HepG2 (cell line): ENCODE measurements at regions not wholly inside any gene's neighbourhood (a gene's known extent, or its start where the extent isn't known, plus 50 kb on each side); places are given as distances from the start of the nearest gene placed in this dataset.

ENCODE experiments used
- ATAC-seq: fragments of 200-7000 bp; cut with Tn5 transposase; 3 replicates; pipeline ENCODE4 v1.9.1; 2020; ENCODE audit warnings: mild to moderate bottlenecking, moderate library complexity
- BruUV-seq: library from RNA; stranded (reverse); fragments of 400-500 nt; replicated peaks from 2 replicates; lab custom pipeline; 2021; lab: Mats Ljungman, UMichigan
- CTCF ChIA-PET: fragments of 300-600 bp; formaldehyde crosslinking; extraction: SDS; loops from one replicate; lab custom pipeline; 2021; ENCODE audit warnings: low total read pairs, inconsistent platforms, low intra/inter-chr PET ratio; lab: Yijun Ruan, JAX
- POLR2A ChIA-PET: fragments of 350-600 bp; sonication (Branson Sonifier 250); formaldehyde crosslinking; loops from one replicate; lab custom pipeline; 2020; ENCODE audit warnings: antibody characterized with exemption, inconsistent platforms; lab: Yijun Ruan, JAX
- DNase-seq: peaks from one replicate; pipeline ENCODE4 v3.0.0-alpha.2; 2015; ENCODE audit warnings: low spot score
- FAIRE-seq: peaks from 3 replicates; lab custom pipeline; 2011; peaks lifted over from hg19 to GRCh38; lab: Jason Lieb, UNC
- H2AFZ ChIP-seq: one replicate; pipeline ENCODE4 v1.6.1; 2011; ENCODE audit warnings: low read length, inconsistent platforms
- H3K27ac ChIP-seq: fragments of 300-600 bp; 3 replicates; pipeline ENCODE4 v1.8.0; 2011; ENCODE audit warnings: mixed run types, mild to moderate bottlenecking, mixed read lengths, low read length, inconsistent platforms; ENCODE audit not compliant: insufficient read depth; ENCODE audit errors: extremely low read length
- H3K27me3 ChIP-seq, 2 experiments: fragments of 200-600 bp in 1 of 2; 2 replicates in 1 of 2; 3 replicates in 1 of 2; pipeline versions ENCODE4 v1.6.0 to v1.8.0; 2011; ENCODE audit warnings: low read length in 2 of 2, mild to moderate bottlenecking in 2 of 2, moderate library complexity in 2 of 2, inconsistent platforms in 1 of 2; ENCODE audit not compliant: insufficient read depth in 2 of 2, control insufficient read depth in 1 of 2
- H3K36me3 ChIP-seq, 2 experiments: fragments of 200-600 bp in 1 of 2; replicated peaks in 1 of 2; 2 replicates in 1 of 2; 3 replicates in 1 of 2; pipeline versions ENCODE4 v1.5.1 to v1.8.0; 2011; ENCODE audit warnings: low read length in 2 of 2, inconsistent platforms in 1 of 2; ENCODE audit not compliant: insufficient read depth in 2 of 2, control insufficient read depth in 1 of 2
- H3K4me1 ChIP-seq: 2 replicates; pipeline ENCODE4 v1.5.1; 2012; ENCODE audit warnings: low read length, inconsistent platforms; ENCODE audit not compliant: insufficient read depth
- H3K4me2 ChIP-seq: 2 replicates; pipeline ENCODE4 v1.6.0; 2011; ENCODE audit warnings: low read depth, low read length, inconsistent platforms
- H3K4me3 ChIP-seq, 3 experiments: fragments of 200-600 bp in 1 of 3; sonication (generic), shearing (Covaris generic) in 1 of 3; replicated peaks in 1 of 3; 2 replicates each; pipeline ENCODE4 v1.5.1; 2011 to 2016; ENCODE audit warnings: low read length in 3 of 3, inconsistent platforms in 2 of 3, low read depth in 2 of 3, mild to moderate bottlenecking in 2 of 3, control low read depth in 1 of 3, mixed read lengths in 1 of 3; ENCODE audit not compliant: insufficient read depth in 1 of 3
- H3K79me2 ChIP-seq: one replicate; pipeline ENCODE4 v1.6.1; 2011; ENCODE audit warnings: low read length, inconsistent platforms; ENCODE audit not compliant: insufficient read depth
- H3K9ac ChIP-seq: 2 replicates; pipeline ENCODE4 v1.6.0; 2011; ENCODE audit warnings: mild to moderate bottlenecking, low read depth, low read length, inconsistent platforms; ENCODE audit not compliant: insufficient read depth
- H3K9me3 ChIP-seq: 2 replicates; pipeline ENCODE4 v1.5.1; 2012; ENCODE audit warnings: mild to moderate bottlenecking, low read length
- H4K20me1 ChIP-seq: 2 replicates; pipeline ENCODE4 v1.6.0; 2011; ENCODE audit warnings: inconsistent platforms, mild to moderate bottlenecking, low read length, moderate library complexity; ENCODE audit not compliant: insufficient read depth
- IKZF4 ChIP-seq: sonication (generic); formaldehyde crosslinking; IDR thresholded peaks from 2 replicates; pipeline ENCODE4 v1.5.1; 2020; ENCODE audit warnings: borderline replicate concordance, mild to moderate bottlenecking, low read depth, missing genetic modification reagents; ENCODE audit errors: not compliant biosample characterization
- MBNL3 ChIP-seq: fragments of 250-450 bp; sonication (Bioruptor Pico); conservative IDR thresholded peaks from 2 replicates; pipeline ENCODE4 v1.8.0; 2022; ENCODE audit warnings: mild to moderate bottlenecking, inconsistent platforms
- SALL1 ChIP-seq: sonication (generic); formaldehyde crosslinking; IDR thresholded peaks from 2 replicates; pipeline ENCODE4 v1.8.0; 2022; ENCODE audit warnings: mild to moderate bottlenecking, missing genetic modification reagents
- SOX6 ChIP-seq, 2 experiments: fragments of 450-650 bp in 1 of 2; sonication (generic) in 1 of 2; formaldehyde crosslinking in 1 of 2; IDR thresholded peaks; 2 replicates each; pipeline versions ENCODE4 v1.4.0 to v1.6.1; 2017 to 2020; ENCODE audit warnings: antibody characterized with exemption in 1 of 2, mild to moderate bottlenecking in 1 of 2, missing genetic modification reagents in 1 of 2
- ZSCAN29 ChIP-seq: sonication (generic); formaldehyde crosslinking; conservative IDR thresholded peaks from 2 replicates; pipeline ENCODE4 v1.4.0; 2020; ENCODE audit warnings: mild to moderate bottlenecking, missing genetic modification reagents
- in situ Hi-C: cut with HindIII; loops from 2 replicates; pipeline ENCODE4 v1.10.0; 2017; ENCODE audit warnings: low pct_unique_long_range_greater_than_20kb; ENCODE audit not compliant: extremely low pct_ligation_motif_present
- intact Hi-C: fragments of 100-400 bp; cut with micrococcal nuclease; formaldehyde crosslinking; loops from one replicate; pipeline ENCODE4 v1.10.0; 2022; ENCODE audit not compliant: unreplicated experiment
- TF ChIP-seq, protein P1 (sequence below): sonication (generic); formaldehyde crosslinking; IDR thresholded peaks from 2 replicates; pipeline ENCODE4 v1.5.0; 2020; ENCODE audit warnings: mild to moderate bottlenecking, missing genetic modification reagents
- TF ChIP-seq, protein P2 (sequence below): sonication (generic); formaldehyde crosslinking; IDR thresholded peaks from 2 replicates; pipeline ENCODE4 v1.5.1; 2020; ENCODE audit warnings: missing genetic modification reagents, mild to moderate bottlenecking, borderline replicate concordance
- TF ChIP-seq, protein P3 (sequence below): sonication (generic); formaldehyde crosslinking; IDR thresholded peaks from 2 replicates; pipeline ENCODE4 v1.8.1; 2023; ENCODE audit warnings: missing genetic modification reagents, inconsistent platforms, borderline replicate concordance
- TF ChIP-seq, protein P4 (sequence below): sonication (generic); formaldehyde crosslinking; IDR thresholded peaks from 2 replicates; pipeline ENCODE4 v1.8.0; 2022; ENCODE audit warnings: missing genetic modification reagents, mild to moderate bottlenecking, inconsistent platforms, borderline replicate concordance

DNA sequence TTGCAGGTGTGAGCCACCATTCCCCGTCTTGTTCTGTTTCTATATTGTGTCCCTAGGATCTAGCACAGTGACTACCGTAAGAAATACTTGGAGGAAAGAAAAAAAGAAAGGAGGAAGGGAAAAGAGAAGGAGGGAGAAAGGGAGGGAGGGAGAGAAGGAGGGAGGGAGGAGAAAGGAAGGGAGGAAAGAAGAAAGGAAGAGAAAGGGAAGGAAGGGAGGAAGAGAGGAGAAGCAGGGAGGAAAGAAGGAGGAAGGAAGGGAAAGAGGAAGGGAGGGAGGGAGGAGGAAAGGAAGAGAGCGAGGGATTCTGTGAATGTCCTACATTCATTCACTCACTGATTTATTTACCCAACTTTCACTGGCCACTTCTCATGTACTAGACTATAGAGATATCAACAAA, 178.4 kb downstream of the MAFB start (continued):
- TF ChIP-seq, protein P1, sequence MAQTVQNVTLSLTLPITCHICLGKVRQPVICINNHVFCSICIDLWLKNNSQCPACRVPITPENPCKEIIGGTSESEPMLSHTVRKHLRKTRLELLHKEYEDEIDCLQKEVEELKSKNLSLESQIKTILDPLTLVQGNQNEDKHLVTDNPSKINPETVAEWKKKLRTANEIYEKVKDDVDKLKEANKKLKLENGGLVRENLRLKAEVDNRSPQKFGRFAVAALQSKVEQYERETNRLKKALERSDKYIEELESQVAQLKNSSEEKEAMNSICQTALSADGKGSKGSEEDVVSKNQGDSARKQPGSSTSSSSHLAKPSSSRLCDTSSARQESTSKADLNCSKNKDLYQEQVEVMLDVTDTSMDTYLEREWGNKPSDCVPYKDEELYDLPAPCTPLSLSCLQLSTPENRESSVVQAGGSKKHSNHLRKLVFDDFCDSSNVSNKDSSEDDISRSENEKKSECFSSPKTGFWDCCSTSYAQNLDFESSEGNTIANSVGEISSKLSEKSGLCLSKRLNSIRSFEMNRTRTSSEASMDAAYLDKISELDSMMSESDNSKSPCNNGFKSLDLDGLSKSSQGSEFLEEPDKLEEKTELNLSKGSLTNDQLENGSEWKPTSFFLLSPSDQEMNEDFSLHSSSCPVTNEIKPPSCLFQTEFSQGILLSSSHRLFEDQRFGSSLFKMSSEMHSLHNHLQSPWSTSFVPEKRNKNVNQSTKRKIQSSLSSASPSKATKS, result no peak
- TF ChIP-seq, protein P2, sequence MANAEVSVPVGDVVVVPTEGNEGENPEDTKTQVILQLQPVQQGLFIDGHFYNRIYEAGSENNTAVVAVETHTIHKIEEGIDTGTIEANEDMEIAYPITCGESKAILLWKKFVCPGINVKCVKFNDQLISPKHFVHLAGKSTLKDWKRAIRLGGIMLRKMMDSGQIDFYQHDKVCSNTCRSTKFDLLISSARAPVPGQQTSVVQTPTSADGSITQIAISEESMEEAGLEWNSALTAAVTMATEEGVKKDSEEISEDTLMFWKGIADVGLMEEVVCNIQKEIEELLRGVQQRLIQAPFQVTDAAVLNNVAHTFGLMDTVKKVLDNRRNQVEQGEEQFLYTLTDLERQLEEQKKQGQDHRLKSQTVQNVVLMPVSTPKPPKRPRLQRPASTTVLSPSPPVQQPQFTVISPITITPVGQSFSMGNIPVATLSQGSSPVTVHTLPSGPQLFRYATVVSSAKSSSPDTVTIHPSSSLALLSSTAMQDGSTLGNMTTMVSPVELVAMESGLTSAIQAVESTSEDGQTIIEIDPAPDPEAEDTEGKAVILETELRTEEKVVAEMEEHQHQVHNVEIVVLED (CRISPR knock-in tag), result no peak
- TF ChIP-seq SOX6 (IDR thresholded peaks at IDR 0.05) (0 out of 2 replicates have a peak, but pooled peaks have one; percentile 24), SOX6 (CRISPR knock-in tag; IDR thresholded peaks at IDR 0.05) (no peak)

DNA sequence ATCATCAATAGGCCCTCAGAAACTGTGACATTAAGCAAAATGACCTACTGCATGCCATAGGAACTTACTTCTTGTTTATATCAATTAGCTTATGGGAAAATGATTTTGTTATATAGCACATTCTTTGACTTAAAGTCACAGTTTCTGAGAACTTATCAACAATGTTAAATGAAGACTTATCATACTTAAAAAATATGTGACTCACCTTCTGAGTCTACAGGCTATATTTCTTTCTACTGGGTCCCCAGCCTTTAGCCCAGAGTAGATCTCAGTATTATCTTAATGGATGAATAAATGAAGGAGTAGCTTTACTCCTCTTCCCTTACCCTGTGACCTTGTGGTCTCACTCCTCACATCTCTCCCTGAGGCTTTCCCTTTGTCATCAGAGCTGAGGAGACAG, 180.2 kb downstream of the MAFB start:
- H4K20me1 ChIP-seq, result no peaks in the 10 kb centered on the region
- H3K4me1 ChIP-seq, result no peaks in the 10 kb centered on the region
- CTCF ChIA-PET, result no interaction called here
- intact Hi-C loops (no loop called here), in situ Hi-C loops (no loop called here)
- no peak overlapping the region for H2AFZ ChIP-seq
- H3K9ac ChIP-seq, result no peak overlapping the region
- TF ChIP-seq, protein P3, sequence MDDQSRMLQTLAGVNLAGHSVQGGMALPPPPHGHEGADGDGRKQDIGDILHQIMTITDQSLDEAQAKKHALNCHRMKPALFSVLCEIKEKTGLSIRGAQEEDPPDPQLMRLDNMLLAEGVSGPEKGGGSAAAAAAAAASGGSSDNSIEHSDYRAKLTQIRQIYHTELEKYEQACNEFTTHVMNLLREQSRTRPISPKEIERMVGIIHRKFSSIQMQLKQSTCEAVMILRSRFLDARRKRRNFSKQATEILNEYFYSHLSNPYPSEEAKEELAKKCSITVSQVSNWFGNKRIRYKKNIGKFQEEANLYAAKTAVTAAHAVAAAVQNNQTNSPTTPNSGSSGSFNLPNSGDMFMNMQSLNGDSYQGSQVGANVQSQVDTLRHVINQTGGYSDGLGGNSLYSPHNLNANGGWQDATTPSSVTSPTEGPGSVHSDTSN, result no peak
- no peak for TF ChIP-seq ZSCAN29 (CRISPR knock-in tag)
- no peak for TF ChIP-seq IKZF4
- no peak for TF ChIP-seq MBNL3 (CRISPR knock-in tag)
- TF ChIP-seq, protein P4, sequence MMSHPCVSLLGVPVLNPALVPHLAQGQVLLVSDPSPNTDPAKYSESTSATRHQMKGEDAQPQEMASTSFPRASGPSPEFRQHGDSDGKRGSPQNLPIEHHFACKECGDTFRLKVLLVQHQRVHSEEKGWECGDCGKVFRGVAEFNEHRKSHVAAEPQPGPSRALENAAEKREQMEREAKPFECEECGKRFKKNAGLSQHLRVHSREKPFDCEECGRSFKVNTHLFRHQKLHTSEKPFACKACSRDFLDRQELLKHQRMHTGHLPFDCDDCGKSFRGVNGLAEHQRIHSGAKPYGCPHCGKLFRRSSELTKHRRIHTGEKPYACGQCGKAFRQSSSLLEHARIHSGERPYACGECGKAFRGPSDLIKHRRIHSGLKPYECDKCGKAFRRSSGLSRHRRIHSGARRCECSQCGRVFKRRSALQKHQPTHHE, result no peak
- no peak for TF ChIP-seq SALL1 (CRISPR knock-in tag)
- no peak for FAIRE-seq
- H3K27ac ChIP-seq, result no peak overlapping the region
- no peaks in the 10 kb centered on the region for H3K9me3 ChIP-seq
- H3K36me3 ChIP-seq, result no peaks in the 10 kb centered on the region
- POLR2A ChIA-PET, result no interaction called here
- BruUV-seq, result no TSS peak
- H3K4me3 ChIP-seq, result no peak overlapping the region
- no peaks in the 10 kb centered on the region for H3K79me2 ChIP-seq
- no peak overlapping the region for H3K4me2 ChIP-seq
- ATAC-seq, result no peak
- DNase-seq, result no peak
- no peaks in the 10 kb centered on the region; a peak in 1 of 5 replicates for H3K27me3 ChIP-seq
